H1 (cell line): ENCODE measurements at regions not wholly inside any gene's neighbourhood (a gene's known extent, or its start where the extent isn't known, plus 50 kb on each side); places are given as distances from the start of the nearest gene placed in this dataset.

Experiments
- CTCF ChIA-PET: fragments of 300-600 bp; sonication (Branson Sonifier 250); formaldehyde crosslinking; loops from one replicate; lab custom pipeline; 2021; ENCODE audit not compliant: partially characterized antibody; lab: Charles Lee
- POLR2A ChIA-PET: fragments of 300-600 bp; sonication (Branson Sonifier 250); formaldehyde crosslinking; loops from one replicate; lab custom pipeline; 2021; ENCODE audit warnings: inconsistent platforms; ENCODE audit not compliant: partially characterized antibody; lab: Charles Lee
- DNase-seq, 2 experiments: peaks; one replicate each; pipeline versions ENCODE4 v3.0.0 to v3.0.0-alpha.2; 2010 to 2022; ENCODE audit warnings: low spot score in 2 of 2, low read depth in 1 of 2, mixed read lengths in 1 of 2
- FAIRE-seq: peaks from 2 replicates; lab custom pipeline; 2011; peaks lifted over from hg19 to GRCh38; lab: Jason Lieb, UNC
- H2AFZ ChIP-seq: 2 replicates; pipeline ENCODE4 v1.8.1; 2012; ENCODE audit warnings: low read length, inconsistent platforms
- H2AK5ac ChIP-seq: 2 replicates; pipeline ENCODE4 v1.6.1; 2013; ENCODE audit warnings: low read depth, low read length
- H2BK120ac ChIP-seq: replicated peaks from 2 replicates; pipeline ENCODE3; 2013; ENCODE audit warnings: low read depth, low read length, inconsistent platforms
- H2BK12ac ChIP-seq: 2 replicates; pipeline ENCODE4 v1.6.1; 2013; ENCODE audit warnings: low read depth, low read length
- H2BK15ac ChIP-seq: 2 replicates; pipeline ENCODE4 v1.6.1; 2013; ENCODE audit warnings: low read length
- H2BK20ac ChIP-seq: 2 replicates; pipeline ENCODE4 v1.6.1; 2013; ENCODE audit warnings: low read length
- H2BK5ac ChIP-seq: 2 replicates; pipeline ENCODE4 v1.6.1; 2013; ENCODE audit warnings: low read depth, low read length
- H3K14ac ChIP-seq: 2 replicates; pipeline ENCODE4 v1.6.1; 2013; ENCODE audit warnings: inconsistent platforms; ENCODE audit not compliant: insufficient read length
- H3K18ac ChIP-seq: 2 replicates; pipeline ENCODE4 v1.6.1; 2013; ENCODE audit warnings: low read length; ENCODE audit errors: extremely low read depth
- H3K23ac ChIP-seq: 2 replicates; pipeline ENCODE4 v1.6.1; 2013; ENCODE audit warnings: inconsistent platforms; ENCODE audit not compliant: insufficient read length
- H3K23me2 ChIP-seq: 2 replicates; pipeline ENCODE4 v1.6.1; 2013; ENCODE audit warnings: low read depth, low read length
- H3K27ac ChIP-seq: 2 replicates; pipeline ENCODE4 v1.6.1; 2011; ENCODE audit warnings: low read depth, low read length, inconsistent platforms
- H3K27me3 ChIP-seq, 4 experiments: replicated peaks in 1 of 4; 1 replicate in 1 of 4; 2 replicates in 3 of 4; pipeline versions ENCODE4 v1.6.1 to v1.8.1; 2011 to 2013; ENCODE audit warnings: low read length in 3 of 4, mild to moderate bottlenecking in 3 of 4, inconsistent platforms in 2 of 4, mixed read lengths in 2 of 4, moderate library complexity in 1 of 4; ENCODE audit not compliant: control insufficient read depth in 3 of 4, insufficient read depth in 3 of 4; ENCODE audit errors: extremely low read depth in 1 of 4
- H3K36me3 ChIP-seq, 4 experiments: 2 replicates each; pipeline versions ENCODE4 v1.6.1 to v1.8.1; 2011 to 2013; ENCODE audit warnings: mild to moderate bottlenecking in 4 of 4, low read length in 3 of 4, moderate library complexity in 2 of 4, control low read depth in 1 of 4, inconsistent platforms in 1 of 4; ENCODE audit not compliant: insufficient read depth in 4 of 4, control insufficient read depth in 2 of 4
- H3K4ac ChIP-seq: replicated peaks from 2 replicates; pipeline ENCODE3; 2013; ENCODE audit warnings: low read length, low read depth, mixed read lengths, inconsistent platforms; ENCODE audit not compliant: insufficient read length
- H3K4me1 ChIP-seq, 4 experiments: replicated peaks in 1 of 4; 1 replicate in 1 of 4; 2 replicates in 3 of 4; pipeline versions ENCODE4 v1.6.1 to v1.8.1; 2011 to 2013; ENCODE audit warnings: low read length in 3 of 4, inconsistent platforms in 2 of 4, mixed read lengths in 1 of 4; ENCODE audit not compliant: insufficient read depth in 4 of 4, control insufficient read depth in 3 of 4
- H3K4me2 ChIP-seq, 2 experiments: 2 replicates each; pipeline versions ENCODE4 v1.6.1 to v1.8.1; 2011 to 2013; ENCODE audit warnings: low read depth in 2 of 2, low read length in 2 of 2, control low read depth in 1 of 2, inconsistent platforms in 1 of 2, mild to moderate bottlenecking in 1 of 2; ENCODE audit not compliant: insufficient read depth in 1 of 2
- H3K4me3 ChIP-seq, 4 experiments: fragments of 200-600, 300-600 bp in 1 of 4; sonication (generic), shearing (Covaris generic), sonication (Bioruptor Twin) in 1 of 4; 2 replicates each; pipeline versions ENCODE4 v1.5.1 to v1.8.1; 2011 to 2016; ENCODE audit warnings: low read length in 4 of 4, low read depth in 3 of 4, control low read depth in 2 of 4, inconsistent platforms in 2 of 4, mild to moderate bottlenecking in 2 of 4, mixed read lengths in 1 of 4, moderate library complexity in 1 of 4; ENCODE audit not compliant: insufficient read depth in 2 of 4; ENCODE audit errors: extremely low read depth in 1 of 4
- H3K56ac ChIP-seq: replicated peaks from 2 replicates; pipeline ENCODE3; 2013; ENCODE audit warnings: low read depth, mild to moderate bottlenecking, mixed read lengths, low read length, inconsistent platforms; ENCODE audit not compliant: insufficient read length
- H3K79me1 ChIP-seq: 2 replicates; pipeline ENCODE4 v1.6.1; 2013; ENCODE audit warnings: low read depth, low read length, control low read depth
- H3K79me2 ChIP-seq, 2 experiments: 2 replicates each; pipeline versions ENCODE4 v1.6.1 to v1.8.1; 2012 to 2013; ENCODE audit warnings: low read length in 2 of 2, mild to moderate bottlenecking in 2 of 2, inconsistent platforms in 1 of 2; ENCODE audit not compliant: insufficient read depth in 2 of 2, control insufficient read depth in 1 of 2
- H3K9ac ChIP-seq, 4 experiments: replicated peaks in 1 of 4; 1 replicate in 1 of 4; 2 replicates in 3 of 4; pipeline versions ENCODE4 v1.6.1 to v1.8.1; 2011 to 2013; ENCODE audit warnings: low read depth in 3 of 4, low read length in 3 of 4, control low read depth in 2 of 4, mild to moderate bottlenecking in 2 of 4, moderate library complexity in 2 of 4, inconsistent platforms in 1 of 4; ENCODE audit errors: extremely low read depth in 1 of 4
- H3K9me3 ChIP-seq, 2 experiments: 2 replicates each; pipeline versions ENCODE4 v1.6.1 to v1.8.1; 2012 to 2013; ENCODE audit warnings: mild to moderate bottlenecking in 2 of 2, moderate library complexity in 2 of 2, control low read depth in 1 of 2, inconsistent platforms in 1 of 2, low read depth in 1 of 2, low read length in 1 of 2, mixed read lengths in 1 of 2; ENCODE audit not compliant: insufficient read depth in 2 of 2
- H4K20me1 ChIP-seq, 2 experiments: replicated peaks in 1 of 2; 2 replicates each; pipeline versions ENCODE3 to v1.8.1; 2011 to 2013; ENCODE audit warnings: inconsistent platforms in 2 of 2, low read length in 2 of 2, mild to moderate bottlenecking in 1 of 2; ENCODE audit not compliant: insufficient read depth in 2 of 2, control insufficient read depth in 1 of 2
- H4K5ac ChIP-seq: 2 replicates; pipeline ENCODE4 v1.6.1; 2013; ENCODE audit warnings: low read length, low read depth, mixed read lengths, inconsistent platforms; ENCODE audit not compliant: insufficient read length
- H4K8ac ChIP-seq: 2 replicates; pipeline ENCODE4 v1.8.0; 2013; ENCODE audit warnings: mild to moderate bottlenecking, moderate library complexity, low read length, inconsistent platforms; ENCODE audit not compliant: insufficient read depth; ENCODE audit errors: extremely low read depth
- H4K91ac ChIP-seq: replicated peaks from 2 replicates; pipeline ENCODE3; 2013; ENCODE audit warnings: low read length, mixed read lengths, inconsistent platforms; ENCODE audit not compliant: insufficient read length
- EP300 ChIP-seq, 2 experiments: IDR thresholded peaks; 1 replicate in 1 of 2; 2 replicates in 1 of 2; pipeline ENCODE4 v1.6.1; 2011 to 2012; ENCODE audit warnings: low read depth in 2 of 2, low read length in 2 of 2, mild to moderate bottlenecking in 2 of 2, borderline replicate concordance in 1 of 2, inconsistent platforms in 1 of 2, moderate library complexity in 1 of 2
- EZH2 ChIP-seq: fragments of 200-600 bp; sonication (generic); IDR thresholded peaks from 2 replicates; pipeline ENCODE4 v1.7.1; 2012; ENCODE audit warnings: low read depth, mild to moderate bottlenecking, moderate library complexity, low read length, inconsistent platforms; ENCODE audit not compliant: severe bottlenecking
- HDAC2 ChIP-seq, 2 experiments: fragments of 300-600 bp in 1 of 2; sonication (generic) in 1 of 2; IDR thresholded peaks; 2 replicates each; pipeline ENCODE4 v1.6.1; 2011 to 2012; ENCODE audit warnings: low read depth in 2 of 2, low read length in 2 of 2, mild to moderate bottlenecking in 2 of 2, moderate library complexity in 2 of 2, borderline replicate concordance in 1 of 2, inconsistent platforms in 1 of 2
- PHF8 ChIP-seq: fragments of 200-600 bp; sonication (generic); conservative IDR thresholded peaks from 2 replicates; pipeline ENCODE4 v1.7.1; 2012; ENCODE audit warnings: low read depth, mild to moderate bottlenecking, inconsistent platforms, low read length, moderate library complexity
- RFX5 ChIP-seq: IDR thresholded peaks from 2 replicates; pipeline ENCODE4 v1.6.1; 2011; ENCODE audit warnings: low read depth, low read length, improper control_type of control experiment, borderline replicate concordance
- SUZ12 ChIP-seq: fragments of 200-600 bp; sonication (generic); IDR thresholded peaks from 2 replicates; pipeline ENCODE4 v1.6.1; 2012; ENCODE audit warnings: mild to moderate bottlenecking, inconsistent platforms, low read length, moderate library complexity, mixed read lengths
- WGBS, 2 experiments: shearing (Covaris generic) in 1 of 2; methylation state at CpG; one replicate each; pipeline versions ENCODE4 v1.1.6 to v1.1.7; 2013 to 2015; ENCODE audit warnings: low lambda C conversion rate in 2 of 2, mixed read lengths in 2 of 2, inconsistent platforms in 1 of 2, low coverage in 1 of 2, missing lambda C conversion rate in 1 of 2; ENCODE audit not compliant: insufficient replicate concordance in 2 of 2, insufficient coverage in 1 of 2, insufficient read length in 1 of 2; ENCODE audit errors: extremely low coverage in 1 of 2, missing lambda C conversion rate in 1 of 2; 5-methylcytosine and 5-hydroxymethylcytosine counted together
- TF ChIP-seq, protein P1 (sequence below): IDR thresholded peaks from 2 replicates; pipeline ENCODE4 v1.6.1; 2011; ENCODE audit warnings: low read length, improper control_type of control experiment

DNA sequence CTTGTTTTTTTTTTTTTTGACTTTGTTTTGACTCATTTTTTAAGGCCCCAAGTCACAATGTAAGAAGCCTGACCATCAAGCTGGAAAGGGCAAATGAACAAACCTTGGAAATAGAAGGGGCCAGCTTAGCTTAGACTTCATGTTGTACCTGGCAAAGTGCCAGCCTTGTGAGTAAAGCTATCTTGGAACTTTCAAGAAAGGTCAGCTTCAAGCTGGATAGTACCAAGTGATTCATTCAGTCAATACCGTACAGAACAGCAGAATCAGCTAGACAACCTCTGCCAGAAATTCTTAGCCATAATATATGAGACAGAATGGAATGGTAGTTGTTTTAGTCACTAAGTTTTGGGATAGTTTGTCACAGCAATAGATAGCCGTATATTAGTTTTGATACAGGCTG is 1492.2 kb upstream of the TENM3 start:
- Histone ChIP-seq H4K8ac (no peak overlapping the region), H3K9ac (no peak overlapping the region), H3K27me3 (no peaks in the 10 kb centered on the region), H2BK20ac (no peak overlapping the region), H2BK5ac (no peak overlapping the region), H3K56ac (no peak overlapping the region), H3K79me1 (no peaks in the 10 kb centered on the region), H3K18ac (no peak overlapping the region), H2AK5ac (no peak overlapping the region), H3K4me2 (no peak overlapping the region), H3K23me2 (no peaks in the 10 kb centered on the region), H3K4me1 (no peaks in the 10 kb centered on the region), H3K23ac (no peak overlapping the region), H3K4ac (no peak overlapping the region), H2BK15ac (no peak overlapping the region), H3K14ac (no peak overlapping the region), H3K9me3 (peaks cover 0 to 5% of the 10 kb centered on the region in 2 experiments; a peak in 1 of 4 replicates), H2AFZ (no peak overlapping the region), H2BK120ac (no peak overlapping the region), H3K36me3 (no peaks in the 10 kb centered on the region), H2BK12ac (no peak overlapping the region), H4K91ac (no peak overlapping the region), H3K4me3 (no peak overlapping the region), H3K79me2 (no peaks in the 10 kb centered on the region), H4K5ac (no peak overlapping the region), H3K27ac (no peak overlapping the region), H4K20me1 (no peaks in the 10 kb centered on the region)
- ChIA-PET POLR2A (no interaction called here), CTCF (interaction anchor here (1.0 kb wide), 1 partner anchor 9 kb away, joined by 3 read pairs; no protein-coding TSS in a partner anchor)
- TF ChIP-seq PHF8, result no peak
- TF ChIP-seq, protein P1, sequence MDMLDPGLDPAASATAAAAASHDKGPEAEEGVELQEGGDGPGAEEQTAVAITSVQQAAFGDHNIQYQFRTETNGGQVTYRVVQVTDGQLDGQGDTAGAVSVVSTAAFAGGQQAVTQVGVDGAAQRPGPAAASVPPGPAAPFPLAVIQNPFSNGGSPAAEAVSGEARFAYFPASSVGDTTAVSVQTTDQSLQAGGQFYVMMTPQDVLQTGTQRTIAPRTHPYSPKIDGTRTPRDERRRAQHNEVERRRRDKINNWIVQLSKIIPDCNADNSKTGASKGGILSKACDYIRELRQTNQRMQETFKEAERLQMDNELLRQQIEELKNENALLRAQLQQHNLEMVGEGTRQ, result no peak
- no peak for TF ChIP-seq EZH2
- no peak for TF ChIP-seq SUZ12
- no peak for TF ChIP-seq EP300 (IDR thresholded peaks at IDR 0.05; ENCODE audit: borderline replicate concordance in 1 of 2, low read depth in 2 of 2, low read length in 2 of 2)
- TF ChIP-seq RFX5, result no peak
- no peak for TF ChIP-seq HDAC2 (IDR thresholded peaks at IDR 0.05; ENCODE audit: borderline replicate concordance in 1 of 2, low read depth in 2 of 2, low read length in 2 of 2)
- WGBS, 2 experiments, result 92% methylated on average over 2 of the region's 2 CpGs; no CpG with 5 or more reads in 1 of the 2 experiments
- DNase-seq (no peak), FAIRE-seq (no peak)
